HG03457 (cell line): ENCODE measurements at regions not wholly inside any gene's neighbourhood (a gene's known extent, or its start where the extent isn't known, plus 50 kb on each side); places are given as distances from the start of the nearest gene placed in this dataset.
"Not testable (repeated sequence)": the region's sequence is repeated elsewhere in the genome, so short reads cannot be mapped to it uniquely, and the experiment has no call there.

Experiments
- ATAC-seq: cut with Tn5 transposase; IDR thresholded peaks from one replicate; pipeline ENCODE4 v1.9.1; 2021; ENCODE audit warnings: moderate number of reproducible peaks; ENCODE audit not compliant: unreplicated experiment

- no peak for ATAC-seq
These were observed 335.4 kb upstream of the CDH2 start for GRCh38 chr18:28512357-28512756.

DNA sequence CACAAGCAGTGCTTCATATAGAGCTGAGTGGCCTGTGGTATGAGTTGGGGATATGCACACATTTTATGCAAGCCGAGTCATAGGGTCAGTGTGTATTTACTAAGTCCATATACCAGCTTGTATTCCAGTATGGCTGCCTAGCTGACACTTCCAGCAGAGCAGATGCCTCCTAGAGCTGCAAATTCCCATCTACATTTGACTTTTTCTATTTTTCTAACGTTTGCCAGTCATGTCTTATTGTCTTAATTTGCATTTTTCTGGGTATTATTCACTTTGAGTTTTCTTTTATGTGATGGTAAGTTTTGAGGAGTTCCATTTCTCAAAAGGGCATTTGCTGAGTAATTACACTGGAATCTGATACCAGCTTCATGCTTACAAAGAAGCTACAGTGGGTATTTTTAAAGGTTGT is 334.5 kb upstream of the CDH2 start:
- ATAC-seq = no peak

- ATAC-seq = no peak
These were observed 333.3 kb upstream of the CDH2 start for GRCh38 chr18:28510210-28510609.

GRCh38 chr18:28504066-28504465 is 327.1 kb upstream of the CDH2 start:
- no peak for ATAC-seq

GRCh38 chr18:28494151-28494550 is 317.2 kb upstream of the CDH2 start:
- ATAC-seq = no peak

DNA sequence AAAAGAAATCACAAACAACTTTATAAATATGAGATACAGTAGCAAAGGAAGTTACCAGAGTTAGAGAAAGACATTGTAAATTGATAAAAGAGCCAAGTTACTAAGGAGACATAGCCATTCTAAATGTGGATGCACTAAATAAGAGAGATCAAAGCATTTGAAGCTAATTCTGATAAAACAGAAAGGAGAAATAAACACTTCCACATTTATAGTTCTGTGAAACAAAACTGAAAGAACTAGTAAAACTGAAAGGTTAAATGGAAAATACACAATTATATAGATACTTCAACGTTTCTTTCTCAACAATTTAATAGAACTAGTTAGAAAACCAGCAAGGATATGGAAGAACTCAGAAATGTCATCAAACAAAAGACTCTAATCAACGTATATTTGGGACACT is 309.0 kb upstream of the CDH2 start:
- no peak for ATAC-seq

GRCh38 chr18:28485210-28485801 is 308.4 kb upstream of the CDH2 start:
- ATAC-seq = no peak

- ATAC-seq = no peak
These were observed 301.6 kb upstream of the CDH2 start for GRCh38 chr18:28478531-28478930.

- ATAC-seq = no peak
These were observed 299.4 kb upstream of the CDH2 start for GRCh38 chr18:28476302-28476701.

- ATAC-seq = no peak
These were observed 293.0 kb upstream of the CDH2 start for GRCh38 chr18:28469946-28470345.

GRCh38 chr18:28468901-28469300 is 292.0 kb upstream of the CDH2 start:
- ATAC-seq = no peak

DNA sequence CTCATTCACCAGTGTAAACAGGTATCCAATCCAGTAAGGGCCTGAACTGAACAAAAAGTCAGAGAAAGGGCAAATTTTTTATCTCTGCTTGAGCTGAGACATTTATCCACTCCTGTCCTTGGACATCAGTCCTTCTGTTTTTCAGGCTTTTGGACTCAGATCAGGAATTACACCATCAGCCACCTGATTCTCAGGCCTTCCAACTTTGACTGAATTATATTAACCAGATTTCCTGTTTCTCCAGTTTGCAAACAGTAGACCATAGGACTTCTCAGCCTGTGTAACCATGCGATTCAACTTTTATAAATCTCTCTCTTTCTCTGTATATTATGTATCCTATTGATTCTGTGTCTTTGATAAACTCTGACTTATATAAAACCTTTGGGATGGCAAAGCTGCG is 289.3 kb upstream of the CDH2 start:
- no peak for ATAC-seq

- ATAC-seq = no peak
These were observed 282.7 kb upstream of the CDH2 start for GRCh38 chr18:28459587-28459986.

DNA sequence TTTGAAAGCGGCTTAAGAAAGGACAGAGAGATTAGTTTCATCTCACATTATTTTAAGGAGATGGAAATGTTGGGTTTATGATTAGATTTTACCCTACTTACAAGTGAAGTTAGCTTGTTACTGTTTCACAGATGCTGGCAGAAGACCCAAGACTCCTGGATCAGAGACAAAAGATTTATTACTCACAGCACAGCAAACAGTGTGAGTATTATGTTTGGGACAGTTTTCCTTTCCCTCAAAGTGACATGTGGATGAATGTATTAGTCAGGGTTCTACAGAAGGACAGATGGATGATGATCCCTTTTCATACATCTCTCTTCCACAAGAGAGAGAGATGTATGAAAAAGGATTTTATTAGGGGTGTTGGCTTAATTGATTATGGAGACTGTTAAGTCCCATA is 281.8 kb upstream of the CDH2 start:
- no peak for ATAC-seq

DNA sequence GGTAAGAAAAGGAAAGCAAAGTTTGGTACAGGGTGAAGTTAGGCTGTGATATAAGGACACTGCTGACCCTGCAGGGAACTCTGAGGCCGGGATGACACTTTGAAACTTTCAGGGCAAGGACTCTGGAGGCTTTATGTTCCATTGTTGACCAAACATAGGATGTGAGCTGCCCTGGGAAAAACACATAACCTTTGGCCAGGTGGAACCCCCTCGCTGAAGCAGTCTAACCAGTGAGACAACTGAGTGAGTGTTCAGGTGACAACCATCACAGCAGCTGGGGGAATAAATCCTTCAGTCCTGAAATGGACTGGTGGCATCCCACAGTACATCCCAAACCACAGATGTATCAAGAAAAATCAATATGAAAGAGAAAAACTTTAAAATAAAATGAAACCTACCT is 280.9 kb upstream of the CDH2 start:
- no peak for ATAC-seq

DNA sequence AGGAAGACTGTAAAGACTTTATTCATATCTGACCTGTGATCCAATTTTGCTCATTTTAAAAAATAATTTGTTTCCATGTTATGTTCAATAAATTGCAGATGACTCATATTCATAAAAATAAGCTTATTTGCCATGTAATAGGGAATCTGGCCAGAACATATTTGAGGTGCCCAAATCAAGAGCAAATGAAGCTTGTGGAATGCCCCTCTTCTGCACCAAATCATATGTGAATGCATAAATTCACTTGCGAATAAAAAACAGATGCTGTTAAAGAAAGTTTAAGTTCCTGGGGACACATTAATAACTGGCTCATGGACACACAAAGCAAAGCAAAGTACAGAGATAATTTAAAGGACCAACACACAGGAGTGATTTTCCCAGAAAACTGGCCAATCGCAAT is 279.0 kb upstream of the CDH2 start:
- ATAC-seq = no peak

- no peak for ATAC-seq
These were observed 262.9 kb upstream of the CDH2 start for GRCh38 chr18:28439870-28440269.

DNA sequence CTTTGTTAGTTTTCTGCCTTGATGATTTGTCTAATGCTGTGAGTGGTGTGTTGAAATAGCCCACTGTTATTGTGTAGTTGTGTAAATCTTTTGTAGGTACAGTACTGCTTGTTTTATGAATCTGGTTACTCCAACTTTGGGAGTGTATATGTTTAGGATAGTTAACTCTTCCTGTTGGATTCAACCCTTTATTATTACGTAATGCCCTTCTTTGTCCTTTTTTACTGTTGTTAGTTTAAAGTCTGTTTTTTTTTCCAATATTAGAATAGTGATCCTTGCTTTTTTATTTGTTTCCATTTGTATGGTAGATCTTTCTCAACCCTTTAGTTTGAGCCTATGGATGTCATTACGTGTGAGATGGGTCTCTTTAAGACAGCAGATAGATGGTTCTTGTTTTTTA is 261.5 kb upstream of the CDH2 start:
- no peak for ATAC-seq

- no peak for ATAC-seq
These were observed 255.4 kb upstream of the CDH2 start for GRCh38 chr18:28432339-28432738.

DNA sequence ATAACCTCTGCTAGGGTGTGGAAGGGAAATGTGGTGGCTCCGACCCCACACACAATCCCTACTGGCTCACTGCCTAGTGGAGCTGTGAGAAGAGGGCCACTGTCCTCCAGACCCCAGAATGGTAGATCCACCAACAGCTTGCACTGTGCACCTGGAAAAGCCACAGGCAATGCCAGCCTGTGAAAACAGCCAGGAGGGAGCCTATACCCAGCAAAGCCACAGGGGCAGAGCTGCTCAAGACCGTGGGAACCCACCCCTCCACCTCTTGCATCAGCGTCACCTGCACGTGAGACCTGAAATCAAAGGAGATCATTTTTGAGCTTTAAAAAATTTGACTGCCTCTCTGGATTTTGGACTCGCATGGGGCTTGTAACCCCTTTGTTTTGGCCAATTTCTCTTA is 249.0 kb upstream of the CDH2 start:
- ATAC-seq = no peak

- no peak for ATAC-seq
These were observed 245.6 kb upstream of the CDH2 start for GRCh38 chr18:28422577-28422976.

DNA sequence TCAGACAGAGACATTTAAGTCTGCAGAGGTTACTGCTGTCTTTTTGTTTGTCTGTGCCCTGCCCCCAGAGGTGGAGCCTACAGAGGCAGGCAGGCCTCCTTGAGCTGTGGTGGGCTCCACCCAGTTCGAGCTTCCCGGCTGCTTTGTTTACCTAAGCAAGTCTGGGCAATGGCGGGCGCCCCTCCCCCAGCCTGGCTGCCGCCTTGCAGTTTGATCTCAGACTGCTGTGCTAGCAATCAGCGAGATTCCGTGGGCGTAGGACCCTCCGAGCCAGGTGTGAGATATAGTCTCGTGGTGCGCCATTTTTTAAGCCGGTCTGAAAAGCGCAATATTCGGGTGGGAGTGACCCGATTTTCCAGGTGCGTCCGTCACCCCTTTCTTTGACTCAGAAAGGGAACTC is 245.0 kb upstream of the CDH2 start:
- not testable (repeated sequence) for ATAC-seq

- no peak for ATAC-seq
These were observed 235.6 kb upstream of the CDH2 start for GRCh38 chr18:28412521-28412920.

- ATAC-seq = no peak
These were observed 234.9 kb upstream of the CDH2 start for GRCh38 chr18:28411806-28412205.
